Hepatocyte (in vitro differentiated cells): ENCODE measurements at regions not wholly inside any gene's neighbourhood (a gene's known extent, or its start where the extent isn't known, plus 50 kb on each side); places are given as distances from the start of the nearest gene placed in this dataset.

Experiments
- DNase-seq: peaks from one replicate; pipeline ENCODE4 v3.0.0-alpha.2; 2016; ENCODE audit warnings: low spot score
- H2AFZ ChIP-seq: fragments of 200-600 bp; sonication (generic); 2 replicates; pipeline ENCODE4 v1.6.0; 2016; ENCODE audit warnings: antibody characterized with exemption, mild to moderate bottlenecking
- H3K27ac ChIP-seq: fragments of 200-600 bp; sonication (generic); 2 replicates; pipeline ENCODE4 v1.5.1; 2016; ENCODE audit warnings: mild to moderate bottlenecking
- H3K27me3 ChIP-seq: fragments of 200-600 bp; sonication (generic); 2 replicates; pipeline ENCODE4 v1.6.1; 2016
- H3K36me3 ChIP-seq: fragments of 200-600 bp; sonication (generic); replicated peaks from 2 replicates; pipeline ENCODE4 v1.5.1; 2016; ENCODE audit warnings: low read depth; ENCODE audit not compliant: insufficient read depth
- H3K4me1 ChIP-seq: fragments of 200-600 bp; sonication (generic); 2 replicates; pipeline ENCODE4 v1.5.1; 2016; ENCODE audit warnings: mild to moderate bottlenecking, moderate library complexity; ENCODE audit not compliant: insufficient read depth
- H3K4me2 ChIP-seq: fragments of 200-600 bp; sonication (generic); 2 replicates; pipeline ENCODE4 v1.6.0; 2016
- H3K4me3 ChIP-seq: fragments of 200-600 bp; sonication (generic); 2 replicates; pipeline ENCODE4 v1.5.1; 2016; ENCODE audit warnings: mild to moderate bottlenecking
- H3K79me2 ChIP-seq: fragments of 200-600 bp; sonication (generic); 2 replicates; pipeline ENCODE4 v1.6.0; 2017; ENCODE audit warnings: mild to moderate bottlenecking
- H3K9me2 ChIP-seq: fragments of 200-600 bp; sonication (generic); replicated peaks from 2 replicates; pipeline ENCODE4 v1.6.0; 2017; ENCODE audit warnings: mild to moderate bottlenecking; ENCODE audit not compliant: insufficient read depth
- H3K9me3 ChIP-seq: fragments of 200-600 bp; sonication (generic); 2 replicates; pipeline ENCODE4 v1.5.1; 2016; ENCODE audit warnings: low read depth, mild to moderate bottlenecking
- H4K20me1 ChIP-seq: fragments of 200-600 bp; sonication (generic); 2 replicates; pipeline ENCODE4 v1.6.0; 2016; ENCODE audit warnings: mild to moderate bottlenecking; ENCODE audit not compliant: insufficient read depth, poor library complexity, severe bottlenecking
- CTCF ChIP-seq: fragments of 200-600 bp; sonication (generic); IDR thresholded peaks from 2 replicates; pipeline ENCODE4 v1.5.1; 2016; ENCODE audit warnings: antibody characterized with exemption, mild to moderate bottlenecking; ENCODE audit not compliant: poor library complexity
- EZH2 ChIP-seq: fragments of 200-600 bp; sonication (generic); IDR thresholded peaks from 2 replicates; pipeline ENCODE4 v1.6.1; 2016; ENCODE audit warnings: antibody characterized with exemption, mild to moderate bottlenecking, borderline replicate concordance
- EZH2phosphoT487 ChIP-seq: fragments of 200-600 bp; sonication (generic); IDR thresholded peaks from one replicate; pipeline ENCODE4 v1.6.1; 2018; ENCODE audit warnings: antibody characterized with exemption, mild to moderate bottlenecking, low read depth, moderate library complexity; ENCODE audit not compliant: unreplicated experiment, severe bottlenecking
- WGBS: methylation state at CpG from one replicate; pipeline ENCODE4 v1.1.6; 2016; ENCODE audit warnings: low lambda C conversion rate; ENCODE audit errors: missing lambda C conversion rate; 5-methylcytosine and 5-hydroxymethylcytosine counted together

- Histone ChIP-seq H3K36me3 (no peaks in the 10 kb centered on the region), H3K9me3 (no peaks in the 10 kb centered on the region), H3K27ac (no peak overlapping the region), H3K4me2 (no peak overlapping the region), H3K9me2 (no peaks in the 10 kb centered on the region), H3K4me3 (no peak overlapping the region), H3K4me1 (no peaks in the 10 kb centered on the region), H4K20me1 (no peaks in the 10 kb centered on the region), H3K27me3 (no peaks in the 10 kb centered on the region), H3K79me2 (no peaks in the 10 kb centered on the region), H2AFZ (no peak overlapping the region)
- DNase-seq = no peak
- TF ChIP-seq EZH2 = no peak
- TF ChIP-seq CTCF = no peak
- no peak for TF ChIP-seq EZH2phosphoT487
These were observed 153.0 kb upstream of the CNTN4 start for GRCh38 chr3:1945698-1946097.

GRCh38 chr3:1953536-1953935 is 145.1 kb upstream of the CNTN4 start:
- Histone ChIP-seq H3K4me2 (no peak overlapping the region), H3K27ac (no peak overlapping the region), H3K4me3 (no peak overlapping the region), H3K36me3 (no peaks in the 10 kb centered on the region), H3K27me3 (no peaks in the 10 kb centered on the region), H2AFZ (no peak overlapping the region), H3K4me1 (no peaks in the 10 kb centered on the region), H4K20me1 (no peaks in the 10 kb centered on the region), H3K9me3 (no peaks in the 10 kb centered on the region), H3K9me2 (no peaks in the 10 kb centered on the region), H3K79me2 (no peaks in the 10 kb centered on the region)
- no peak for TF ChIP-seq CTCF
- TF ChIP-seq EZH2 = no peak
- no peak for TF ChIP-seq EZH2phosphoT487
- WGBS = 87% methylated on average over 7 of the region's 7 CpGs
- no peak for DNase-seq

- Histone ChIP-seq H4K20me1 (no peaks in the 10 kb centered on the region), H3K27ac (no peak overlapping the region), H3K79me2 (no peaks in the 10 kb centered on the region), H2AFZ (no peak overlapping the region), H3K4me1 (no peaks in the 10 kb centered on the region), H3K4me3 (no peak overlapping the region), H3K9me2 (no peaks in the 10 kb centered on the region), H3K36me3 (no peaks in the 10 kb centered on the region), H3K9me3 (no peaks in the 10 kb centered on the region), H3K4me2 (no peak overlapping the region), H3K27me3 (no peaks in the 10 kb centered on the region)
- TF ChIP-seq EZH2phosphoT487 (no peak), CTCF (no peak), EZH2 (no peak)
- no peak for DNase-seq
These were observed 144.0 kb upstream of the CNTN4 start for GRCh38 chr3:1954632-1955031.

- WGBS = 86% methylated on average over 1 of the region's 1 CpG
- Histone ChIP-seq H3K27me3 (no peaks in the 10 kb centered on the region), H3K9me3 (no peaks in the 10 kb centered on the region), H3K36me3 (no peaks in the 10 kb centered on the region), H3K9me2 (no peaks in the 10 kb centered on the region), H3K4me1 (no peaks in the 10 kb centered on the region), H3K4me2 (no peak overlapping the region), H3K4me3 (no peak overlapping the region), H4K20me1 (no peaks in the 10 kb centered on the region), H3K79me2 (no peaks in the 10 kb centered on the region), H2AFZ (no peak overlapping the region), H3K27ac (no peak overlapping the region)
- no peak for TF ChIP-seq CTCF
- TF ChIP-seq EZH2phosphoT487 = no peak
- TF ChIP-seq EZH2 = no peak
- no peak for DNase-seq
These were observed 143.5 kb upstream of the CNTN4 start for GRCh38 chr3:1955170-1955569.
